Thyroid gland (tissue), 4 donors: ENCODE measurements at regions not wholly inside any gene's neighbourhood (a gene's known extent, or its start where the extent isn't known, plus 50 kb on each side); places are given as distances from the start of the nearest gene placed in this dataset.

Source experiments
- DNase-seq, 2 donors: peaks; one replicate each; pipeline ENCODE4 v3.0.0-alpha.2; 2019
- H3K27ac ChIP-seq, 3 donors: fragments of 200-600 bp; sonication (generic); 1 replicate in 2 of 3; 2 replicates in 1 of 3; pipeline ENCODE4 v1.5.1; 2016 to 2019; ENCODE audit warnings: mild to moderate bottlenecking in 1 of 3, moderate library complexity in 1 of 3
- H3K27me3 ChIP-seq: fragments of 200-600 bp; sonication (generic); one replicate; pipeline ENCODE4 v1.5.1; 2019
- H3K36me3 ChIP-seq, 2 donors: fragments of 200-600 bp; sonication (generic); one replicate each; pipeline ENCODE4 v1.5.1; 2016 to 2019
- H3K4me1 ChIP-seq, 2 donors: fragments of 200-600 bp; sonication (generic); one replicate each; pipeline ENCODE4 v1.5.1; 2017 to 2019
- H3K4me3 ChIP-seq, 3 donors: fragments of 200-600 bp; sonication (generic); replicated peaks in 1 of 3; 1 replicate in 2 of 3; 2 replicates in 1 of 3; pipeline ENCODE4 v1.5.1; 2016; ENCODE audit warnings: mild to moderate bottlenecking in 1 of 3
- H3K9me3 ChIP-seq: fragments of 200-600 bp; sonication (generic); one replicate; pipeline ENCODE4 v1.5.1; 2017
- POLR2A ChIP-seq, 2 donors: fragments of 450-650 bp; IDR thresholded peaks; one replicate each; pipeline ENCODE4 v1.6.1; 2017; ENCODE audit warnings: antibody characterized with exemption in 2 of 2, mild to moderate bottlenecking in 2 of 2, moderate library complexity in 1 of 2
- WGBS, 2 donors: methylation state at CpG; one replicate each; pipeline ENCODE4 v1.1.5; 2017; 5-methylcytosine and 5-hydroxymethylcytosine counted together
- intact Hi-C: fragments of 100-400 bp; cut with DNase I; formaldehyde crosslinking; loops from one replicate; pipeline ENCODE4 v1.15.1; 2023
- TF ChIP-seq, protein P1 (sequence below), 6 experiments: fragments of 200-600 bp in 3 of 6; fragments of 450-650 bp in 3 of 6; sonication (generic) in 3 of 6; IDR thresholded peaks; one replicate each; pipeline ENCODE4 v1.5.1; 2016 to 2019; ENCODE audit warnings: antibody characterized with exemption in 6 of 6, mild to moderate bottlenecking in 2 of 6, inconsistent platforms in 1 of 6, moderate library complexity in 1 of 6

DNA sequence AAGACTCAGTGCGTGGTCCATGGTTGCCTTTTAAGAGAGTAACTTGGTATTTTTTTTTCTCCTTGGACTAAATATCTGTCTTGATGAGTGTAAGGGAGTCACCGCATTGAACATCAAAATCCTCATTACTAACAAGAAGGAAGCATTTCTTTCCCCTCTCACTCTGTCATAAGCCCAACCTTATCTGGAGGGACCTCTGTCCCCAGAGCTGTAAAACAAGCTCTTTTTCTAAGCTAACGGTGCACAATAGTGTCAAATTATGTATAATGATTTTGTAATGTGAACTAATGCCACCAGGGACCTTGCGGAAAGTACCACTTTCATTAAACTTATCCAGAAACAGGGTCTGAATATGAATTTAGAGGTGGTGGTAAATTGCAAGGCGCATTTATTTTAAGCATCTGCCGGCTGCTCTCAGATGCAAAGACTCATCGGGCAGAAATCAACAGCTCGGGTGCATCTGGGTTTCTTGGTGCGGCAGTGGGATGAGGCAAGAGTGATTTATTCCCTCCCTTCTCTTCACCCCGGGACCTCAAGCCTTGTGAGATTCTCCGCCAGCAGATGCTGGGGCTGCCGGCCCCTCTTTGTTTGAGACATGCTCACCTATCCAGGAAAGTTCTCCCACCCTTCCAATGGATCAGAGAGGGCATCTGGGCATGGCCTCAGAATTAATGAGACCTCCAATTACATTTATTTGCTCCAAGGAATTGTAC lies 95.2 kb upstream of the IRX3 start:
- DNase-seq = no peak
- Histone ChIP-seq H3K36me3 (no peaks in the 10 kb centered on the region), H3K27me3 (no peaks in the 10 kb centered on the region), H3K4me1 (no peaks in the 10 kb centered on the region), H3K9me3 (no peaks in the 10 kb centered on the region), H3K27ac (no peak overlapping the region), H3K4me3 (no peak overlapping the region)
- TF ChIP-seq, protein P1, sequence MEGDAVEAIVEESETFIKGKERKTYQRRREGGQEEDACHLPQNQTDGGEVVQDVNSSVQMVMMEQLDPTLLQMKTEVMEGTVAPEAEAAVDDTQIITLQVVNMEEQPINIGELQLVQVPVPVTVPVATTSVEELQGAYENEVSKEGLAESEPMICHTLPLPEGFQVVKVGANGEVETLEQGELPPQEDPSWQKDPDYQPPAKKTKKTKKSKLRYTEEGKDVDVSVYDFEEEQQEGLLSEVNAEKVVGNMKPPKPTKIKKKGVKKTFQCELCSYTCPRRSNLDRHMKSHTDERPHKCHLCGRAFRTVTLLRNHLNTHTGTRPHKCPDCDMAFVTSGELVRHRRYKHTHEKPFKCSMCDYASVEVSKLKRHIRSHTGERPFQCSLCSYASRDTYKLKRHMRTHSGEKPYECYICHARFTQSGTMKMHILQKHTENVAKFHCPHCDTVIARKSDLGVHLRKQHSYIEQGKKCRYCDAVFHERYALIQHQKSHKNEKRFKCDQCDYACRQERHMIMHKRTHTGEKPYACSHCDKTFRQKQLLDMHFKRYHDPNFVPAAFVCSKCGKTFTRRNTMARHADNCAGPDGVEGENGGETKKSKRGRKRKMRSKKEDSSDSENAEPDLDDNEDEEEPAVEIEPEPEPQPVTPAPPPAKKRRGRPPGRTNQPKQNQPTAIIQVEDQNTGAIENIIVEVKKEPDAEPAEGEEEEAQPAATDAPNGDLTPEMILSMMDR (IDR thresholded peaks at IDR 0.05) = no peak
- TF ChIP-seq POLR2A (IDR thresholded peaks at IDR 0.05) = no peak
- WGBS, 2 donors = 89 to 90% methylated on average over 12 of the region's 12 CpGs
- intact Hi-C loops = no loop called here

DNA sequence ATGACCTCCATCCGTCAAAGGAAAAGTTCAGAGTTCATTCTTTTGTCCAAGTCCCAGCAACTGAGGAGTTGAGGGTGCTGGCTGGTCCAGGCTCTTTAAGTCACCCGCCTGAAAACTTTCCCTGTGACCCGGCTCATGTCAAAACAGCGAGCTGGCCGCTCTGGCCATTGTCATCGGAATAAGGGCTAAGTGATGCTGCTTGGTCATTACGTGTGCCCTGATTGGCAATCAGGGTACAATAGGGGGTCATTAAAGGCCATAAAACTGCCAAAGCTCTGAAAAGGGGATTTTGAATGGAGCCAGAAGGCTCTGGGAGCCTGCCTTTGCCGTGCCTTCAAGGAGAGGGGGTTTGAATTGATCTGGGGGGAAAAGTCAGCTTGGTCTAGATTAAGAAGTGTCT lies 88.5 kb upstream of the IRX3 start:
- Histone ChIP-seq H3K9me3 (no peaks in the 10 kb centered on the region), H3K4me1 (peaks cover 0 to 10% of the 10 kb centered on the region in 2 donors), H3K27me3 (no peaks in the 10 kb centered on the region), H3K27ac (no peak overlapping the region), H3K4me3 (no peak overlapping the region), H3K36me3 (no peaks in the 10 kb centered on the region)
- 77 to 92% methylated on average over 8 of the region's 8 CpGs for WGBS, 2 donors
- DNase-seq = no peak
- TF ChIP-seq POLR2A (IDR thresholded peaks at IDR 0.05) = no peak
- TF ChIP-seq, protein P1 (IDR thresholded peaks at IDR 0.05) = no peak
- intact Hi-C loops = no loop called here

DNA sequence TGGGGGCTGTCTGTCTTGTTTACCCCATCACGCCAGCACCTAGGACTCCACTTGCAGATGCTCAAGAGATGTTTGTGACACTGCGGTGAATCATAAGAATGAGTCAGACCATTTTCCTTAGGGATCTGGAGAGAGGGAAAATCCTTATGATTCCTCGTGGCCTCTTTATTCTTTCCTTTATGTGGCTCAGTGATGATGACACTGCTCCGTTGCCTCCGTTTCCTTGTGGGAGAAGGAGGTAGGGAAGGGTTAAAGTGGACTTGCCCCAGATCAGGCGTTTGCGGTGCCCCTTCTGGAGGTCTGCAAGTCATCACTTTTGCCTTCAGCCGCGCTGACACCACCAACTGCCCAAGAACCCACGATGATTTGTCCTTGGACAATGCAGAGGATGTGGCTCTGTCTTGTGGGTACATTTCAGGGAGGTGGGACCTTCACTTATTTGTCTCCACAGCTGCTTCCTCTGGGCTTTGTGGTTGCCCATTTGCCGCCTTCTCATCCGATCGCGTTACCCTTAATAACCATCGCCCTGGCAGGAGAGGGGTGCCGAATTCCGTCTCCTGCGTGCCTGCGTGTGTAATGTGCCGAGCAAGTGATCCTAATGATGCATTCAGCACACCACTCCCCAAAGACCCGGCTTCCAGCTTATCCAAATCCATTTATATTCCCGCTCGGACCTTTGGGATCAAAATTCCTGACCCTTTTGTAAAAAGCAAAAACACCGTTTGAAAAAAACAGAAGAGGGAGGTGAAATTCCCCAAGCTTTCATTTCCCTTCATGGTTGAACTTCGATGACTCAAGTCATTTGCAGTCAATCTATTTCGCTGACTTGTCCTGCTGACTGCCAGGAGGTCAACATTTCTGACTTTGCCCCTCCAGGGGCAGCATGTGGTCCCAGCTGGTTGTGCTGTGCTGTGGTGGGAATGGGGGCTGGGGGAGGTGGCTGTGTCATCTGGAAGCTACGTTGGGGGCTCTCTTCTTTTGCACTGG lies 87.2 kb upstream of the IRX3 start:
- no peak overlapping the region for H3K27ac ChIP-seq
- no peaks in the 10 kb centered on the region for H3K27me3 ChIP-seq
- DNase-seq = no peak
- no peaks in the 10 kb centered on the region for H3K9me3 ChIP-seq
- intact Hi-C loops = no loop called here
- no peak overlapping the region for H3K4me3 ChIP-seq
- TF ChIP-seq, protein P1 (IDR thresholded peaks at IDR 0.05) = no peak
- TF ChIP-seq POLR2A (IDR thresholded peaks at IDR 0.05) = no peak
- H3K36me3 ChIP-seq = no peaks in the 10 kb centered on the region
- 68 to 74% methylated on average over 27 of the region's 27 CpGs for WGBS, 2 donors
- peaks cover 0 to 10% of the 10 kb centered on the region in 2 donors for H3K4me1 ChIP-seq

DNA sequence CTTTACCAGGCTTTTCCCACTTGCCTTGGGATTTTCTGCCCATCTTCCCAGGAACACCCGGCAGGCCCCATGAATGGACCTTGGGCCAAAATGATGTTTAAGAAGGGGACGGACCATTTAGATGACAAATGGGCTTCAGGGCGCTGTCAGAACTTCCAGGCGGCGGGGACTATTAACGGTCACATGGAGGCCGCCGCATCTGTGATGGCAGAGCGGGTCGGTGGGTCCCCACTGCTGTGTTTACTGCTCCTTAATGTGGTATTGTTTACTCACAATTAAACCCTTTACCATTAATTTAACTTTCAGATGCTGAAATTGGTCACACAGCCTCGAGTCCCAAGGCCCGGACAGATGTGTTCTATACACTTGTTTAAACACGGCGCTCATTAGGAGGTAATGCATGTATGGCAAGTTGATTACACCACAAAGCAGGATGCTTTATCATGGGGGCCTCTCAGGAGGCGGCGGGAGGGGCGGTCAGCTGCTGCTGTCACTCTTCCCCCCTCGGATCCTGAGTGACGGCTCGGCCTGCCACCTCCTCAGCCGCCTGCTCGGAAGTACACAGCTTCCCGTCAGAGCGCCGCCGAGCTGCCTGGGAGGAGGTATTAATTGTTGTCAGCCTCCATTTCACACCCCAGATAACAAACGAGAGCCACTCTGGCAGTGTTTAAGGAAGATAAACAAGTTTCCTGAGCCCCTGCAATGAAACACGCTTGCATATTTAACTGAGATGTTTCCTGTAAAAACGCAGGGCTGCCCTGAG lies 83.9 kb upstream of the IRX3 start:
- TF ChIP-seq, protein P1 (IDR thresholded peaks at IDR 0.05) = no peak

More for the DNA sequence above, 83.9 kb upstream of the IRX3 start:
- intact Hi-C loops = no loop called here
- Histone ChIP-seq H3K36me3 (no peaks in the 10 kb centered on the region), H3K4me1 (peaks cover 0 to 10% of the 10 kb centered on the region in 2 donors), H3K4me3 (no peak overlapping the region), H3K9me3 (no peaks in the 10 kb centered on the region), H3K27ac (no peak overlapping the region), H3K27me3 (no peaks in the 10 kb centered on the region)
- peak; percentile 19 for DNase-seq
- WGBS, 2 donors = 40 to 49% methylated on average over 26 to 29 of the region's 29 CpGs
